Nephron progenitor cell (in vitro differentiated cells): ENCODE measurements at regions not wholly inside any gene's neighbourhood (a gene's known extent, or its start where the extent isn't known, plus 50 kb on each side); places are given as distances from the start of the nearest gene placed in this dataset.

Experiments used
- DNase-seq: peaks from one replicate; pipeline ENCODE4 v3.0.0; 2021
- H3K27ac Mint-ChIP-seq: 2 replicates; pipeline ENCODE4 v1.8.0; 2021; ENCODE audit warnings: mild to moderate bottlenecking, moderate library complexity, mixed read lengths
- H3K27me3 Mint-ChIP-seq: 2 replicates; pipeline ENCODE4 v1.8.0; 2021; ENCODE audit warnings: mild to moderate bottlenecking, low read depth, mixed read lengths; ENCODE audit not compliant: poor library complexity
- H3K36me3 Mint-ChIP-seq: 2 replicates; pipeline ENCODE4 v1.8.0; 2021; ENCODE audit warnings: low read depth, mixed read lengths
- H3K4me1 Mint-ChIP-seq: 2 replicates; pipeline ENCODE4 v1.8.0; 2021; ENCODE audit warnings: mixed read lengths
- H3K4me3 Mint-ChIP-seq: 2 replicates; pipeline ENCODE4 v1.8.0; 2021; ENCODE audit warnings: mild to moderate bottlenecking, moderate library complexity, mixed read lengths
- H3K9me3 Mint-ChIP-seq: 2 replicates; pipeline ENCODE4 v1.8.0; 2021; ENCODE audit warnings: mild to moderate bottlenecking, moderate library complexity, mixed read lengths
- TF ChIP-seq, protein P1 (sequence below): fragments of 200-600 bp; sonication (generic); IDR thresholded peaks from 2 replicates; pipeline ENCODE4 v1.5.0; 2021; ENCODE audit warnings: antibody characterized with exemption

DNA sequence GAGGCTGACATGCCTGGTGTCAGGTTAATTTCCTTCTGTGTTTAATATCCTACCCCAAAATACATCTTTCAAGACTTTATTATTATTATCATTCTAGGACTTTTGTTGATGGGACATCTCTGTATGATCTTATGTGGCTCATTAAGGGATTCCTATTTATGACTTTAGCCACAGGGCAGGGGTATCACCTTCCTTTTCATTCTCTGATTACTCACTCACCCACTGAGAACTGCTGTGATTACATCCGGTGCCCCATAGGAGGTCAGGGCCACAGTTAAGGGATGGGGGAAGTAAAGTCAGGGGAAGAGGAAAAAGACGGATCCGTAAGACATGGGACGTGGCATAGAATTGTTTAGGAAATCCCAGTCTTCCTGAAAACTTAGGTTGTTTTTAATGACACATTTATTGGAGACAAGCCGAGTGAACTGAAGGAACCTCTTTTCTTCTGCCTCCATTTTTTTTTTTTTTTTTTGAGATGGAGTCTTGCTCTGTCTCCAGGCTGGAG lies 61.0 kb upstream of the PITRM1 start:
- Mint-ChIP-seq H3K9me3 (peaks cover 18% of the 10 kb centered on the region), H3K4me1 (peaks cover 19% of the 10 kb centered on the region), H3K4me3 (no peak overlapping the region), H3K27me3 (peaks cover 18% of the 10 kb centered on the region), H3K27ac (no peak overlapping the region), H3K36me3 (no peaks in the 10 kb centered on the region)
- TF ChIP-seq, protein P1, sequence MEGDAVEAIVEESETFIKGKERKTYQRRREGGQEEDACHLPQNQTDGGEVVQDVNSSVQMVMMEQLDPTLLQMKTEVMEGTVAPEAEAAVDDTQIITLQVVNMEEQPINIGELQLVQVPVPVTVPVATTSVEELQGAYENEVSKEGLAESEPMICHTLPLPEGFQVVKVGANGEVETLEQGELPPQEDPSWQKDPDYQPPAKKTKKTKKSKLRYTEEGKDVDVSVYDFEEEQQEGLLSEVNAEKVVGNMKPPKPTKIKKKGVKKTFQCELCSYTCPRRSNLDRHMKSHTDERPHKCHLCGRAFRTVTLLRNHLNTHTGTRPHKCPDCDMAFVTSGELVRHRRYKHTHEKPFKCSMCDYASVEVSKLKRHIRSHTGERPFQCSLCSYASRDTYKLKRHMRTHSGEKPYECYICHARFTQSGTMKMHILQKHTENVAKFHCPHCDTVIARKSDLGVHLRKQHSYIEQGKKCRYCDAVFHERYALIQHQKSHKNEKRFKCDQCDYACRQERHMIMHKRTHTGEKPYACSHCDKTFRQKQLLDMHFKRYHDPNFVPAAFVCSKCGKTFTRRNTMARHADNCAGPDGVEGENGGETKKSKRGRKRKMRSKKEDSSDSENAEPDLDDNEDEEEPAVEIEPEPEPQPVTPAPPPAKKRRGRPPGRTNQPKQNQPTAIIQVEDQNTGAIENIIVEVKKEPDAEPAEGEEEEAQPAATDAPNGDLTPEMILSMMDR, result no peak
- no peak for DNase-seq

DNA sequence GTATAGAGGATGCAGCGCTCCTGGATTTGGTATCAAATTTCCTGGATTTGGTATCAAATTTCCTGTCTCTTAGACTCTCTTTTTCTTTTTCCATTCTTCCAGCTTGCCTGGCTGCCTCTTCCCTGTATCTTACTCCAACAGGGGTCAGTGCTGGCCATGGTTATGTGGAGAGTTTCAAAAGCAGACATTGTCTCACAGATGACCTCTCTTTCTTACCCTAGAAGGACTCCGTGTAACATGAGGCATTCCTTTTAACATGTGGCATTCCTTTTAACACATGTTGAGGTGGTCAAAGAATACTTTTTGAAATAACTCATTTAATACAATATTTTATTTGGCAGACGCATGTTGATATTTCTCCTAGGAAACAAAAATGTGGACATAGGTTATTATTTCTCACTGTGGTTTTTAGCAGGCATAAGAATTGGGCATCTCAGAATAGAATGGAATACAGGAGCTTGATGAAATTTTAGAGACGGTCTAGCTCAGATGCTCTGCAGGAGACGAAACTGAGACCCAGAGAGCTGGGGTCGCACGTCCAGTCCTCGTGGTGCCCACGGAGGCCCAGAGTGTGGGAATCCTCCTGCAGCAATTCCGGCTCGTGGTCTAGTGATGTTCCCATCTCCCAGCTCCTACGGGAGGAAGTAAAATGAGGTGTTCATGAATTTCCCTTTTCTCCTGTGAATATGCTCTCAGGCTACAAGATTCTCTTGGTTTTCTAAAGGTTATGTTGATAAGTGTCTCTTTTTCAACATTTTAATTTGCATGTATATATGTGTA lies 59.6 kb upstream of the PITRM1 start:
- DNase-seq, result no peak
- Mint-ChIP-seq H3K4me3 (no peak overlapping the region), H3K27ac (no peak overlapping the region), H3K4me1 (peaks cover 16% of the 10 kb centered on the region), H3K9me3 (peaks cover 18% of the 10 kb centered on the region), H3K27me3 (peaks cover 6% of the 10 kb centered on the region), H3K36me3 (no peaks in the 10 kb centered on the region)
- TF ChIP-seq, protein P1, result no peak

DNA sequence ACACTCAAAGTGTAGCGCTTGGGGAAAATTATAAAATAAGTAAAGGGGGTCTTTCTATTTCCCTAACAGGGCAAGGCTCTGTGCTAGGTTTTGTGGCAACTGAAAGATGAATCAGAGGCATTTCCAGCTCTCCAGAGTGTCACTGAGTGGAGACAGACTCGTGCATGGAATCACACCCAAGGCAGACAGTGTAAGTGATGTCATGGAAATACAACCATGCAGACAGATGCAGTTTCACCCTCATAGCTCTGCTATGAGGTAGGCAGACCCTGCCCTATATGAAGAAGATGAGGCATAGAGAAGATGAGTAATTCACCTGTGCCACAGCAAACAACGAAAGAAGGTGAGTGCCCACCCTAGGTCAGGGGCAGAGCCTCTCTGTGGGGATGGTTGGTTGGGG lies 57.2 kb upstream of the PITRM1 start:
- Mint-ChIP-seq H3K4me3 (no peak overlapping the region), H3K9me3 (peaks cover 17% of the 10 kb centered on the region), H3K27ac (no peak overlapping the region), H3K27me3 (peaks cover 4% of the 10 kb centered on the region), H3K4me1 (no peaks in the 10 kb centered on the region), H3K36me3 (no peaks in the 10 kb centered on the region)
- TF ChIP-seq, protein P1, result no peak
- no peak for DNase-seq

DNA sequence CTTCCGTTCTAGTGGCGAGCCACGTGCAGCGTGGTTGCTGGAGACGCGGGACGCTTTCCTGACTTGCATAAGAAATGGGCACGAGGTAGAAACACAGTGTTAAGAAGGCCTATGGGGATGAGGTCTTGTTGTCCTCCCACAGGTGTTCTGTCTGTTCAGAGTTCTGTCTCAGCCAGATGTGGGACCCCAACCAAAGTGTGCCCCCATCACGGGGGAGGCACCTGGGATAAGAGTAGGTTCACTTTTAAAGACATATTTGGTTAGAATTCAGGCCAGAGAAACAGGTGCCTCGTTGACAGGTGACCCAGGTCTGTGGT lies 56.0 kb upstream of the PITRM1 start:
- no peaks in the 10 kb centered on the region for H3K36me3 Mint-ChIP-seq
- no peak overlapping the region for H3K4me3 Mint-ChIP-seq
- peaks cover 14% of the 10 kb centered on the region for H3K9me3 Mint-ChIP-seq
- no peaks in the 10 kb centered on the region for H3K4me1 Mint-ChIP-seq
- DNase-seq, result no peak
- H3K27ac Mint-ChIP-seq, result no peak overlapping the region
- H3K27me3 Mint-ChIP-seq, result peaks cover 4% of the 10 kb centered on the region
- TF ChIP-seq, protein P1, result no peak

DNA sequence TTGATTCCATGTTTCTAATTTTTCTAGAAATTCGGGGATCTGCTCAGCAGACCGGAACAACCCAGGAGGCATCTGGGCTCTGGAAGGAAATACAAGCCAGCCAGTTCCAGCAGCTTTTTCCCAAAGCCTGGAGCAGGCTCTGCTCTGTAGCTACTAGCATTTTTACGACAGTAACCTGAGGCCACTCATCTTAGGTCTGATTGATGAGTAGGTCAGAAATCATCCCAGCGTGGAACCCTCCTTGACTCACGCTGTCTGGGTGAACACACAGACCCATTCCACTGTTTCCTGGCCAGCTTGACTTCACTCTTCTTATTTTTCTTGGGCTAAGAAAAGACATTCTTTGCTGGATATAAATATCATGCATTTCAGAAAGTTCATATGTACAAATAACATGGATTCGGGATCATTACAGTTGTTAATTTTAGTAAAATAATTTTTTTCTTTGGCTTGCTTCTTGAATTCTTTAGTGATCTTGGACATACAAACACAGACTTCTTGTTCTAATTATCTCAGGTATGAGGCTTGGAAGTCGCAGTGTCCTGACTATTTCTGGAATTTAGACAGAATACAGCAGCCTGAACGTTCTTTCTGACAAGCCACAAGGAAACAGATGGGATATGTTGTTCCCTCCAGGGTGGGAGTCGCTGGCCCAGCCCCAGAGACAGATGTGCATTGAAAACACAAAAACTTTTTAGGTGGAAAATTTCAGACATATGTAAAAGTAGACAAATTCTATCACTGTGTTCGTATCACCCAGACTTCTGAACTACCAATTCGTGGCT lies 54.6 kb upstream of the PITRM1 start:
- Mint-ChIP-seq H3K4me3 (peak overlapping the region; percentile 31), H3K27ac (peak overlapping the region; percentile 96), H3K36me3 (no peaks in the 10 kb centered on the region), H3K4me1 (no peaks in the 10 kb centered on the region), H3K27me3 (peaks cover 3% of the 10 kb centered on the region), H3K9me3 (peaks cover 7% of the 10 kb centered on the region)
- DNase-seq, result peak; percentile 37
- TF ChIP-seq, protein P1, result no peak
